ENCODE measurements at regions not wholly inside any gene's neighbourhood (a gene's known extent, or its start where the extent isn't known, plus 50 kb on each side); places are given as distances from the start of the nearest gene placed in this dataset.
"Not testable (repeated sequence)": the region's sequence is repeated elsewhere in the genome, so short reads cannot be mapped to it uniquely, and the experiment has no call there.

DNA sequence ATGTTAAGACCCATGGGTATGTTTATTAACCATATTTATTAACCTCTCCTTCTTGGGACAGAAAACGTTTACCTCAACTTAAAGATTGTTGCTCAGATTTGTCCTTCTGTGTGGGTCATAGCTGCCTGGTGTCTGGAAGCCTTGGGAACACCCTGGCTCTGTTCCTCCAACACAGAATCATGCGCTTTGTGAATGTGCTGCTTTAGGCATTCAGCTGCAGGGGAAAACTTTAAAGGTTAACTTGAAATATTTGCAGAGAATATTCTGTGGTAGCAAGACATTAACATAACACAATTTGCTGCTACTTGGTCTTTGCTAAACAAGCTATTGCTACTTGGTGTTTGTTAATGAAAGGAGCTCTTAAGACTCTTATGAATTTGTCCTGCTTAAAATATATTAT, 50.5 kb upstream of the THOC3 start:
- H3K79me2 ChIP-seq (ENCODE audit: control insufficient read depth, insufficient read depth, low read length); H3K9me3 ChIP-seq (replicated peaks; ENCODE audit: control insufficient read depth, insufficient read depth, low read depth, low read length); CTCF ChIA-PET (ENCODE audit: low intra/inter-chr PET ratio); POLR2A ChIA-PET; H3K36me3 ChIP-seq (ENCODE audit: control insufficient read depth, insufficient read depth, low read length); BruUV-seq (replicated peaks); H3K4me2 ChIP-seq (ENCODE audit: insufficient read depth, low read length); H3K4me3 ChIP-seq; H3K4me1 ChIP-seq (replicated peaks in 1 of 2; ENCODE audit: control insufficient read depth in 2 of 2, insufficient read depth in 2 of 2, low read length in 2 of 2); DNase-seq (ENCODE audit: extremely low read depth in 1 of 4, low spot score in 3 of 4); ATAC-seq; H3K27ac ChIP-seq (ENCODE audit: extremely low read depth, low read depth, low read length); H3K9ac ChIP-seq (ENCODE audit: insufficient read depth in 1 of 2, low read depth in 2 of 2, low read length in 2 of 2); H4K20me1 ChIP-seq (replicated peaks; ENCODE audit: control insufficient read depth, insufficient read depth, low read length); H2AFZ ChIP-seq (ENCODE audit: low read depth, low read length); FAIRE-seq; intact Hi-C loops (cut with micrococcal nuclease); H3K9me1 ChIP-seq (ENCODE audit: control insufficient read depth, insufficient read depth, low read length); H3K27me3 ChIP-seq (ENCODE audit: control insufficient read depth in 2 of 2, insufficient read depth in 2 of 2, low read length in 2 of 2); in situ Hi-C loops (cut with MboI): not testable (repeated sequence)
- no CpG with 5 or more reads among the region's 2 CpGs for WGBS (ENCODE audit: insufficient coverage, low coverage, missing lambda C conversion rate)

DNA sequence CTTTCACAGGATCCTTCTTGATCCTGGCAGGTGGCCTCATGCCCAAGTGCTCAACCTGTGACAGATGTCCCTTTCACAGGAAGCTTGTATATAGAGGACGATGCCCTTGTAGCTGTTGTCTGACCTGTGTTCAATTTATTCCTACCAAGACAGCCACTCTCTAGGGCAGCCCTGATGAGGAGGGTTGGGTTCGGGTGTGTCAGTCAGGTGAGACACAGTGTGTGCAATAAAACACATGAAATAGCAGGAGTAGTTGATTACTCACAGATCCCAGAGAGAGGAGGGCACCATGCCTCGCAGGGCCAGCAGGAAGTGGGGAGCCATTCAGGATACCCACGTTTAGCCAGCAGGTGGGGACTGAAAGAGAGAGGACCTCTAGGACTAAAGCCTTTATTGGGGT, 52.7 kb upstream of the THOC3 start:
- ATAC-seq; CTCF ChIA-PET (ENCODE audit: low intra/inter-chr PET ratio); H3K4me2 ChIP-seq (ENCODE audit: insufficient read depth, low read length); H2AFZ ChIP-seq (ENCODE audit: low read depth, low read length); H3K36me3 ChIP-seq (ENCODE audit: control insufficient read depth, insufficient read depth, low read length); H3K4me1 ChIP-seq (replicated peaks in 1 of 2; ENCODE audit: control insufficient read depth in 2 of 2, insufficient read depth in 2 of 2, low read length in 2 of 2); FAIRE-seq; H3K4me3 ChIP-seq; BruUV-seq (replicated peaks); H3K27ac ChIP-seq (ENCODE audit: extremely low read depth, low read depth, low read length); in situ Hi-C loops (cut with MboI); H3K27me3 ChIP-seq (ENCODE audit: control insufficient read depth in 2 of 2, insufficient read depth in 2 of 2, low read length in 2 of 2); H3K9me1 ChIP-seq (ENCODE audit: control insufficient read depth, insufficient read depth, low read length); H4K20me1 ChIP-seq (replicated peaks; ENCODE audit: control insufficient read depth, insufficient read depth, low read length); DNase-seq (ENCODE audit: extremely low read depth in 1 of 4, low spot score in 3 of 4); H3K79me2 ChIP-seq (ENCODE audit: control insufficient read depth, insufficient read depth, low read length); intact Hi-C loops (cut with micrococcal nuclease); POLR2A ChIA-PET; H3K9me3 ChIP-seq (replicated peaks; ENCODE audit: control insufficient read depth, insufficient read depth, low read depth, low read length); H3K9ac ChIP-seq (ENCODE audit: insufficient read depth in 1 of 2, low read depth in 2 of 2, low read length in 2 of 2): not testable (repeated sequence)
- WGBS (ENCODE audit: insufficient coverage, low coverage, missing lambda C conversion rate), result 0% methylated on average over 1 of the region's 4 CpGs

DNA sequence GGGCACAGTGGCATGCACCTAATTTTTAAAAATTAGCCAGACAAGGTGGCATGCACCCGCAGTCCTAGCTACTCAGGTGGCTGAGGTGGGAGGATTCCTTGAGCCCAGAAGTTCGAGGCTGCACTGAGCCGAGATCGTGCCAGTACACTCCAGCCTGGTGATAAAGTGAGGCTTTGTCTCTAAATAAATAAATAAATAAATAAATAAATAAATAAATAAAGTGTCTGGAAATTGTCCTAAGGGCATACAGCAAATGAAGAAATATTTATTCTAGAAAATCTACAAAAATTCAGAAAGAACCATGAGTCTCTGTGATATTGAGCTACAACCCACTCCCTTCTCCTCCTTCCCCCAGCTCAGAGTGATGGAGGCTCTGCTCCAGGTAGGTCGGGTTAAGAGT, 55.4 kb upstream of the THOC3 start:
- WGBS (ENCODE audit: insufficient coverage, low coverage, missing lambda C conversion rate), result 0% methylated on average over 3 of the region's 5 CpGs
- intact Hi-C loops (cut with micrococcal nuclease); H4K20me1 ChIP-seq (replicated peaks; ENCODE audit: control insufficient read depth, insufficient read depth, low read length); FAIRE-seq; H3K4me3 ChIP-seq; H3K4me2 ChIP-seq (ENCODE audit: insufficient read depth, low read length); H3K9me3 ChIP-seq (replicated peaks; ENCODE audit: control insufficient read depth, insufficient read depth, low read depth, low read length); H3K27ac ChIP-seq (ENCODE audit: extremely low read depth, low read depth, low read length); ATAC-seq; CTCF ChIA-PET (ENCODE audit: low intra/inter-chr PET ratio); H3K4me1 ChIP-seq (replicated peaks in 1 of 2; ENCODE audit: control insufficient read depth in 2 of 2, insufficient read depth in 2 of 2, low read length in 2 of 2); H3K9ac ChIP-seq (ENCODE audit: insufficient read depth in 1 of 2, low read depth in 2 of 2, low read length in 2 of 2); in situ Hi-C loops (cut with MboI); H3K27me3 ChIP-seq (ENCODE audit: control insufficient read depth in 2 of 2, insufficient read depth in 2 of 2, low read length in 2 of 2); POLR2A ChIA-PET; DNase-seq (ENCODE audit: extremely low read depth in 1 of 4, low spot score in 3 of 4); BruUV-seq (replicated peaks); H3K36me3 ChIP-seq (ENCODE audit: control insufficient read depth, insufficient read depth, low read length); H3K9me1 ChIP-seq (ENCODE audit: control insufficient read depth, insufficient read depth, low read length); H2AFZ ChIP-seq (ENCODE audit: low read depth, low read length); H3K79me2 ChIP-seq (ENCODE audit: control insufficient read depth, insufficient read depth, low read length): not testable (repeated sequence)

DNA sequence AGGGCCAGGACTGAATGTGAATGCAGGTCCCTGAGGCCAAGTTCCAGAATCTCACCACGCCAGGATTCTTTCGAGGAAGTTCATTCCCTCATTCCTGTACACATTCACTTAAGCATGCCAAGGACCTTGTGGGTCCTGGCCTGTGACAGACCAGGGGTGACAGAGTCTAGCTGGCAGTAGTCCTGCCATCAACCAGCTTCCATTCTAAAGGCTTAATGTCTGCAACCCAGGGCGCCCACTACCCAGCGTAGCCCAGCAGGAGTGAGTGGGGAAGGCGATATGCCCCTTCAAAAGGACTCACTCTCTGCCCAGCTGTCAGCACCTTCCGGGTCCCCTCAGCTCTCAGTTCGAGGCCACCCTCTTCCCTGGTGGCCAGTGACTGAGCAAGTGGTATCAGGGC, 61.3 kb upstream of the THOC3 start:
- H3K27ac ChIP-seq (ENCODE audit: extremely low read depth, low read depth, low read length); H3K27me3 ChIP-seq (ENCODE audit: control insufficient read depth in 2 of 2, insufficient read depth in 2 of 2, low read length in 2 of 2); H3K4me1 ChIP-seq (replicated peaks in 1 of 2; ENCODE audit: control insufficient read depth in 2 of 2, insufficient read depth in 2 of 2, low read length in 2 of 2); CTCF ChIA-PET (ENCODE audit: low intra/inter-chr PET ratio); DNase-seq (ENCODE audit: extremely low read depth in 1 of 4, low spot score in 3 of 4); H3K9me3 ChIP-seq (replicated peaks; ENCODE audit: control insufficient read depth, insufficient read depth, low read depth, low read length); ATAC-seq; BruUV-seq (replicated peaks); H2AFZ ChIP-seq (ENCODE audit: low read depth, low read length); H3K79me2 ChIP-seq (ENCODE audit: control insufficient read depth, insufficient read depth, low read length); POLR2A ChIA-PET; H3K4me3 ChIP-seq; in situ Hi-C loops (cut with MboI); H3K9me1 ChIP-seq (ENCODE audit: control insufficient read depth, insufficient read depth, low read length); intact Hi-C loops (cut with micrococcal nuclease); H3K4me2 ChIP-seq (ENCODE audit: insufficient read depth, low read length); FAIRE-seq; H4K20me1 ChIP-seq (replicated peaks; ENCODE audit: control insufficient read depth, insufficient read depth, low read length); H3K36me3 ChIP-seq (ENCODE audit: control insufficient read depth, insufficient read depth, low read length); H3K9ac ChIP-seq (ENCODE audit: insufficient read depth in 1 of 2, low read depth in 2 of 2, low read length in 2 of 2): not testable (repeated sequence)
- WGBS (ENCODE audit: insufficient coverage, low coverage, missing lambda C conversion rate), result 27% methylated on average over 3 of the region's 7 CpGs
